Activated CD8-positive, alpha-beta T cell treated with anti-CD3 and anti-CD28 coated beads for 36 hours (primary cell): ENCODE measurements at regions not wholly inside any gene's neighbourhood (a gene's known extent, or its start where the extent isn't known, plus 50 kb on each side); places are given as distances from the start of the nearest gene placed in this dataset.
"Not testable (repeated sequence)": the region's sequence is repeated elsewhere in the genome, so short reads cannot be mapped to it uniquely, and the experiment has no call there.

ENCODE experiments used
- ATAC-seq: fragments of 200-7000 bp; cut with Tn5 transposase; one replicate; pipeline ENCODE4 v1.10.0; 2021; ENCODE audit warnings: mild to moderate bottlenecking, moderate library complexity
- CTCF ChIA-PET: fragments of 350-600 bp; sonication (Branson Sonifier 250); formaldehyde crosslinking; loops from one replicate; lab custom pipeline; 2021; ENCODE audit warnings: antibody characterized with exemption; lab: Charles Lee
- POLR2A ChIA-PET: fragments of 350-600 bp; sonication (Branson Sonifier 250); formaldehyde crosslinking; loops from one replicate; lab custom pipeline; 2021; ENCODE audit warnings: antibody characterized with exemption; lab: Charles Lee
- DNase-seq: peaks from one replicate; pipeline ENCODE4 v3.0.0-alpha.2; 2020
- H3K27ac Mint-ChIP-seq: one replicate; pipeline ENCODE4 v1.8.0; 2021; ENCODE audit warnings: mild to moderate bottlenecking, mixed read lengths
- H3K27me3 Mint-ChIP-seq: one replicate; pipeline ENCODE4 v1.8.0; 2021; ENCODE audit warnings: mixed read lengths
- H3K36me3 Mint-ChIP-seq: one replicate; pipeline ENCODE4 v1.8.0; 2021; ENCODE audit warnings: low read depth, mixed read lengths
- H3K4me1 Mint-ChIP-seq: one replicate; pipeline ENCODE4 v1.8.0; 2021; ENCODE audit warnings: low read depth, mixed read lengths
- H3K4me3 Mint-ChIP-seq: one replicate; pipeline ENCODE4 v1.8.0; 2021; ENCODE audit warnings: mild to moderate bottlenecking, moderate library complexity, mixed read lengths
- H3K9me3 Mint-ChIP-seq: one replicate; pipeline ENCODE4 v1.8.0; 2021; ENCODE audit warnings: mixed read lengths
- intact Hi-C: fragments of 100-400 bp; cut with micrococcal nuclease; formaldehyde crosslinking; loops from one replicate; pipeline ENCODE4 v1.10.0; 2022
- TF ChIP-seq, protein P1 (sequence below): fragments of 200-600 bp; IDR thresholded peaks from one replicate; pipeline ENCODE4 v1.8.0; 2022; ENCODE audit warnings: antibody characterized with exemption, mild to moderate bottlenecking

- DNase-seq (no peak), ATAC-seq (no peak)
- peaks cover 14% of the 10 kb centered on the region for H3K9me3 Mint-ChIP-seq
- TF ChIP-seq, protein P1, sequence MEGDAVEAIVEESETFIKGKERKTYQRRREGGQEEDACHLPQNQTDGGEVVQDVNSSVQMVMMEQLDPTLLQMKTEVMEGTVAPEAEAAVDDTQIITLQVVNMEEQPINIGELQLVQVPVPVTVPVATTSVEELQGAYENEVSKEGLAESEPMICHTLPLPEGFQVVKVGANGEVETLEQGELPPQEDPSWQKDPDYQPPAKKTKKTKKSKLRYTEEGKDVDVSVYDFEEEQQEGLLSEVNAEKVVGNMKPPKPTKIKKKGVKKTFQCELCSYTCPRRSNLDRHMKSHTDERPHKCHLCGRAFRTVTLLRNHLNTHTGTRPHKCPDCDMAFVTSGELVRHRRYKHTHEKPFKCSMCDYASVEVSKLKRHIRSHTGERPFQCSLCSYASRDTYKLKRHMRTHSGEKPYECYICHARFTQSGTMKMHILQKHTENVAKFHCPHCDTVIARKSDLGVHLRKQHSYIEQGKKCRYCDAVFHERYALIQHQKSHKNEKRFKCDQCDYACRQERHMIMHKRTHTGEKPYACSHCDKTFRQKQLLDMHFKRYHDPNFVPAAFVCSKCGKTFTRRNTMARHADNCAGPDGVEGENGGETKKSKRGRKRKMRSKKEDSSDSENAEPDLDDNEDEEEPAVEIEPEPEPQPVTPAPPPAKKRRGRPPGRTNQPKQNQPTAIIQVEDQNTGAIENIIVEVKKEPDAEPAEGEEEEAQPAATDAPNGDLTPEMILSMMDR, result no peak
- intact Hi-C loops, result no loop called here
- no peak overlapping the region for H3K27ac Mint-ChIP-seq
- H3K27me3 Mint-ChIP-seq, result no peaks in the 10 kb centered on the region
- H3K4me3 Mint-ChIP-seq, result no peak overlapping the region
- no peaks in the 10 kb centered on the region for H3K36me3 Mint-ChIP-seq
- no peaks in the 10 kb centered on the region for H3K4me1 Mint-ChIP-seq
- ChIA-PET POLR2A (no interaction called here), CTCF (no interaction called here)
Measured at GRCh38 chr4:63080934-63081333, 1328.3 kb downstream of the TECRL start.

- H3K9me3 Mint-ChIP-seq, result peaks cover 12% of the 10 kb centered on the region
- ChIA-PET CTCF (no interaction called here), POLR2A (no interaction called here)
- DNase-seq, result no peak
- intact Hi-C loops, result no loop called here
- no peak for ATAC-seq
- TF ChIP-seq, protein P1, result no peak
- no peaks in the 10 kb centered on the region for H3K27me3 Mint-ChIP-seq
- no peak overlapping the region for H3K4me3 Mint-ChIP-seq
- H3K27ac Mint-ChIP-seq, result no peak overlapping the region
- H3K36me3 Mint-ChIP-seq, result no peaks in the 10 kb centered on the region
- no peaks in the 10 kb centered on the region for H3K4me1 Mint-ChIP-seq
Measured at GRCh38 chr4:63063760-63064159, 1345.5 kb downstream of the TECRL start.

- DNase-seq, POLR2A ChIA-PET, H3K36me3 Mint-ChIP-seq, CTCF ChIA-PET, ATAC-seq, H3K27ac Mint-ChIP-seq, intact Hi-C loops, H3K27me3 Mint-ChIP-seq, H3K4me1 Mint-ChIP-seq, H3K4me3 Mint-ChIP-seq: not testable (repeated sequence)
- H3K9me3 Mint-ChIP-seq, result peaks cover 10% of the 10 kb centered on the region
Measured at GRCh38 chr4:63062891-63063290, 1346.4 kb downstream of the TECRL start.

- CTCF ChIA-PET, result no interaction called here
- TF ChIP-seq, protein P1, result no peak
- H3K36me3 Mint-ChIP-seq, result no peaks in the 10 kb centered on the region
- H3K27me3 Mint-ChIP-seq, result no peaks in the 10 kb centered on the region
- no peak overlapping the region for H3K27ac Mint-ChIP-seq
- H3K4me1 Mint-ChIP-seq, result no peaks in the 10 kb centered on the region
- POLR2A ChIA-PET, result no interaction called here
- intact Hi-C loops, result no loop called here
- ATAC-seq, result no peak
- no peak overlapping the region for H3K4me3 Mint-ChIP-seq
- DNase-seq, result no peak
- peaks cover 16% of the 10 kb centered on the region for H3K9me3 Mint-ChIP-seq
Measured at GRCh38 chr4:63049726-63050125, 1359.5 kb downstream of the TECRL start.

DNA sequence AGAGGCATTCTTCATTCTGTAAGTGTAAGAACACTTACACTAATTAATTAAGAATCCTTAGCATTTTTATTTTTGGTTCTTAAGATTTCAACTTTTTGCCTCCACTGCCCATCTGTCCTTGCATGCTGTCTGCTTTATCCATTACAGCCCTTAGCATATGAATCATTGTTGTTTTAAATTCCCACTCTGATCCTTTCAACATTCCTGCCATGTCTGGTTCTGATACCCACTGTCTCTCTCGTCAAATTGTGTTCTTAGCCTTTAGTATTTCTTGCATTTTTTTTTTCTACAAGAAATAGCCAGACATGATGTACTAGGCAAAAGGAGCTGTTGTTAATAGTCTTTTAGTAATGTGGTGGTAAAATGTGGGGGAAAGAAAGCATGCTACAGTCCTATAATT lies 1360.0 kb downstream of the TECRL start:
- peaks cover 14% of the 10 kb centered on the region for H3K9me3 Mint-ChIP-seq
- H3K4me1 Mint-ChIP-seq, result no peaks in the 10 kb centered on the region
- no peaks in the 10 kb centered on the region for H3K36me3 Mint-ChIP-seq
- TF ChIP-seq, protein P1, result no peak
- ChIA-PET POLR2A (no interaction called here), CTCF (no interaction called here)
- ATAC-seq, result no peak
- no peak for DNase-seq
- intact Hi-C loops, result no loop called here
- no peak overlapping the region for H3K27ac Mint-ChIP-seq
- no peak overlapping the region for H3K4me3 Mint-ChIP-seq
- no peaks in the 10 kb centered on the region for H3K27me3 Mint-ChIP-seq
